ENCODE measurements at regions not wholly inside any gene's neighbourhood (a gene's known extent, or its start where the extent isn't known, plus 50 kb on each side); places are given as distances from the start of the nearest gene placed in this dataset.

DNA sequence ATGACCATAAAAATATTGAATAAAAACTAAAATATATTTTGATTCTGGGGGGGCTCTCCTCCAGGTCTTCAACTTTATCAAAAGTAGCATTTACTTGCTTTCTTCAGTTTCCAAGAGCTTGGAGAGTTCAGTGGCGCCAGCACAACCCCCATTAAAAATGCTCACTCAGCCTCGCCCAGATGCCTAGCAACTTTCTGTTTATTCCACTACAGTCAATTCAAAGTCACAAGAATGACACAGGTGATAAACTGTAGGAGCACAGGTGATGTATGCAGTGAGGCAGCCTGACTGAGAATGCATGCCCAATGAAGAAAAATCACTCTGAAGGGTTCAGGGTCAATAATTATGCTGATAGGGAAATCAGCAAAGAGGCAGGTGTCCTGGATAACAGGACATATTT is 159.4 kb upstream of the ATP1B1 start:
- TF ChIP-seq, protein P1, sequence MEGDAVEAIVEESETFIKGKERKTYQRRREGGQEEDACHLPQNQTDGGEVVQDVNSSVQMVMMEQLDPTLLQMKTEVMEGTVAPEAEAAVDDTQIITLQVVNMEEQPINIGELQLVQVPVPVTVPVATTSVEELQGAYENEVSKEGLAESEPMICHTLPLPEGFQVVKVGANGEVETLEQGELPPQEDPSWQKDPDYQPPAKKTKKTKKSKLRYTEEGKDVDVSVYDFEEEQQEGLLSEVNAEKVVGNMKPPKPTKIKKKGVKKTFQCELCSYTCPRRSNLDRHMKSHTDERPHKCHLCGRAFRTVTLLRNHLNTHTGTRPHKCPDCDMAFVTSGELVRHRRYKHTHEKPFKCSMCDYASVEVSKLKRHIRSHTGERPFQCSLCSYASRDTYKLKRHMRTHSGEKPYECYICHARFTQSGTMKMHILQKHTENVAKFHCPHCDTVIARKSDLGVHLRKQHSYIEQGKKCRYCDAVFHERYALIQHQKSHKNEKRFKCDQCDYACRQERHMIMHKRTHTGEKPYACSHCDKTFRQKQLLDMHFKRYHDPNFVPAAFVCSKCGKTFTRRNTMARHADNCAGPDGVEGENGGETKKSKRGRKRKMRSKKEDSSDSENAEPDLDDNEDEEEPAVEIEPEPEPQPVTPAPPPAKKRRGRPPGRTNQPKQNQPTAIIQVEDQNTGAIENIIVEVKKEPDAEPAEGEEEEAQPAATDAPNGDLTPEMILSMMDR (IDR thresholded peaks at IDR 0.05), result no peak
- TF ChIP-seq RAD21 (conservative IDR thresholded peaks at IDR 0.05 in 1 of 2, IDR thresholded peaks at IDR 0.05 in 1 of 2) (no peak), SREBF2 (IDR thresholded peaks at IDR 0.05) (no peak), CBX8 (IDR thresholded peaks at IDR 0.05) (no peak), HDAC2 (IDR thresholded peaks at IDR 0.05) (no peak), ESRRA (IDR thresholded peaks at IDR 0.05; ENCODE audit: borderline replicate concordance, low read length) (no peak)
